NCI-H226 (cell line): ENCODE measurements at regions not wholly inside any gene's neighbourhood (a gene's known extent, or its start where the extent isn't known, plus 50 kb on each side); places are given as distances from the start of the nearest gene placed in this dataset.

ENCODE experiments used
- DNase-seq: peaks from one replicate; pipeline ENCODE4 v3.0.0-alpha.2; 2015

GRCh38 chr11:92725352-92725751 lies 244.1 kb upstream of the MTNR1B start:
- DNase-seq: no peak

GRCh38 chr11:92727123-92727522 lies 242.3 kb upstream of the MTNR1B start:
- DNase-seq: no peak

GRCh38 chr11:92727769-92728168 lies 241.7 kb upstream of the MTNR1B start:
- no peak for DNase-seq

GRCh38 chr11:92728628-92729027 lies 240.8 kb upstream of the MTNR1B start:
- DNase-seq: no peak

- no peak for DNase-seq
Measured at GRCh38 chr11:92735039-92735438, 234.4 kb upstream of the MTNR1B start.

GRCh38 chr11:92738276-92738675 lies 231.2 kb upstream of the MTNR1B start:
- DNase-seq: no peak

- DNase-seq: no peak
Measured at GRCh38 chr11:92739041-92739440, 230.4 kb upstream of the MTNR1B start.

- DNase-seq: no peak
Measured at GRCh38 chr11:92739491-92739890, 230.0 kb upstream of the MTNR1B start.

- no peak for DNase-seq
Measured at GRCh38 chr11:92740276-92740675, 229.2 kb upstream of the MTNR1B start.

GRCh38 chr11:92744929-92745585 lies 224.4 kb upstream of the MTNR1B start:
- no peak for DNase-seq

- DNase-seq: no peak
Measured at GRCh38 chr11:92750794-92751193, 218.7 kb upstream of the MTNR1B start.

GRCh38 chr11:92751594-92751993 lies 217.9 kb upstream of the MTNR1B start:
- no peak for DNase-seq

- DNase-seq: no peak
Measured at GRCh38 chr11:92752122-92752521, 217.3 kb upstream of the MTNR1B start.

- DNase-seq: no peak
Measured at GRCh38 chr11:92753161-92753560, 216.3 kb upstream of the MTNR1B start.

GRCh38 chr11:92758241-92758780 lies 211.1 kb upstream of the MTNR1B start:
- DNase-seq: no peak

- no peak for DNase-seq
Measured at GRCh38 chr11:92759571-92760214, 209.8 kb upstream of the MTNR1B start.

- no peak for DNase-seq
Measured at GRCh38 chr11:92762121-92762540, 207.3 kb upstream of the MTNR1B start.

- DNase-seq: no peak
Measured at GRCh38 chr11:92763336-92763735, 206.1 kb upstream of the MTNR1B start.

GRCh38 chr11:92764128-92764527 lies 205.3 kb upstream of the MTNR1B start:
- no peak for DNase-seq

GRCh38 chr11:92765082-92765840 lies 204.2 kb upstream of the MTNR1B start:
- DNase-seq: no peak

GRCh38 chr11:92765965-92766371 lies 203.5 kb upstream of the MTNR1B start:
- no peak for DNase-seq

GRCh38 chr11:92766698-92767097 lies 202.8 kb upstream of the MTNR1B start:
- no peak for DNase-seq

- no peak for DNase-seq
Measured at GRCh38 chr11:92767416-92767815, 202.0 kb upstream of the MTNR1B start.
